AG09319 (cell line): ENCODE measurements at regions not wholly inside any gene's neighbourhood (a gene's known extent, or its start where the extent isn't known, plus 50 kb on each side); places are given as distances from the start of the nearest gene placed in this dataset.

ENCODE experiments used
- DNase-seq: peaks from one replicate; pipeline ENCODE4 v3.0.0-alpha.2; 2010; ENCODE audit warnings: low read depth; ENCODE audit errors: extremely low read depth
- TF ChIP-seq, protein P1 (sequence below): IDR thresholded peaks from 2 replicates; pipeline ENCODE4 v1.5.1; 2011; ENCODE audit warnings: low read depth, mild to moderate bottlenecking, inconsistent platforms, low read length, moderate library complexity

DNA sequence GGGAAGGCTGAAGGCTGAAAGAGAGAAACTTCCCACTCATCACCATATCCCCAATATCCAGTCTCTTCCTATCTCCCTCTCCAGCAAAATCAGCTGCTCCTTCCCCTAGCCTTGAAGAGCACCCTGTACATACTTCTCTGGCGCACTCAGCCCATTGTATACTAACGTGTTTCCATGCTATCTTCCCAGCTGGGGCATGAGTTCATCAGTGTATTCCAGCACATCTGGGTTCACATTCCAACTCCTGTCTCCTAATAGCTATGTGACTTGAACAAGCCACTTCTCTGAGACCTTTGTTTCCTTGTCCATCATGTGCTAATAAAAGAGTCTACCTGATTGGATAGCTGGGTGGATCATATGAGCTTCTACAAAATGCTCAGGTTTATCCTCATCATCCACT lies 51.1 kb upstream of the OLIG2 start:
- TF ChIP-seq, protein P1, sequence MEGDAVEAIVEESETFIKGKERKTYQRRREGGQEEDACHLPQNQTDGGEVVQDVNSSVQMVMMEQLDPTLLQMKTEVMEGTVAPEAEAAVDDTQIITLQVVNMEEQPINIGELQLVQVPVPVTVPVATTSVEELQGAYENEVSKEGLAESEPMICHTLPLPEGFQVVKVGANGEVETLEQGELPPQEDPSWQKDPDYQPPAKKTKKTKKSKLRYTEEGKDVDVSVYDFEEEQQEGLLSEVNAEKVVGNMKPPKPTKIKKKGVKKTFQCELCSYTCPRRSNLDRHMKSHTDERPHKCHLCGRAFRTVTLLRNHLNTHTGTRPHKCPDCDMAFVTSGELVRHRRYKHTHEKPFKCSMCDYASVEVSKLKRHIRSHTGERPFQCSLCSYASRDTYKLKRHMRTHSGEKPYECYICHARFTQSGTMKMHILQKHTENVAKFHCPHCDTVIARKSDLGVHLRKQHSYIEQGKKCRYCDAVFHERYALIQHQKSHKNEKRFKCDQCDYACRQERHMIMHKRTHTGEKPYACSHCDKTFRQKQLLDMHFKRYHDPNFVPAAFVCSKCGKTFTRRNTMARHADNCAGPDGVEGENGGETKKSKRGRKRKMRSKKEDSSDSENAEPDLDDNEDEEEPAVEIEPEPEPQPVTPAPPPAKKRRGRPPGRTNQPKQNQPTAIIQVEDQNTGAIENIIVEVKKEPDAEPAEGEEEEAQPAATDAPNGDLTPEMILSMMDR: no peak
- DNase-seq: no peak

DNA sequence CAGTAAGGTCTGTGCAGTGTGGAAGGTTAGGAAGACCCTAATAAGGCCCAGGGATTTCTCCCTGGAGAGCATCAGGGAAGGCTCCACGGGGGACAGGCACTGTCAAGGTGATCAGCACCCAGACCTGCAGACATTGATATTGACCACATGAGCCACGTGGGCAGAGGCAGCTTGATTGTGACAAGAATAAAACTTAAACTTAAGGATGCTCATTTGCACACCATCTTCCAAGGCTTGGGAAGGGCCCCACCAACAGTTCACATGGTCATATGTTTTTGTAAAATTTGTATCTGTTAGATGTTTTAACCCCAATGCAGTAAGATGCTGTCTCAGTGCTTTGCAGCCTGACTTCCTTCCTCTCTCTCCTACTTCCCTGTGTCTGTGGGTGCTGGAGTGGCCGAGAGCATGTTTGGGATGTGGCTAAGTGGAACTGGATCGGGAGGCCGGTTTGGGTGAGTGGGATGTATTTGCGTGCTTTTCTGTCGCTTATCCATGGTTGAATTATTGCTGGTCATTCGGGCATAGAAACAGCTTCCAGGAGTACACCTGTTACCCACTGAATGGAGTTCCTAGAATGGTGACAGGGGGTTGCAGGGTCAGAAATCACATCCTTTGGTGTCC lies 49.8 kb upstream of the OLIG2 start:
- TF ChIP-seq, protein P1: no peak
- no peak for DNase-seq
